Activated naive CD8-positive, alpha-beta T cell treated with anti-CD3 and anti-CD28 coated beads for 36 hours (primary cell): ENCODE measurements at regions not wholly inside any gene's neighbourhood (a gene's known extent, or its start where the extent isn't known, plus 50 kb on each side); places are given as distances from the start of the nearest gene placed in this dataset.
"Not testable (repeated sequence)": the region's sequence is repeated elsewhere in the genome, so short reads cannot be mapped to it uniquely, and the experiment has no call there.

Experiments used
- DNase-seq: peaks from one replicate; pipeline ENCODE4 v3.0.0; 2021
- H3K27ac Mint-ChIP-seq: one replicate; pipeline ENCODE4 v1.8.0; 2022; ENCODE audit warnings: mild to moderate bottlenecking, moderate library complexity, mixed read lengths
- H3K27me3 Mint-ChIP-seq: one replicate; pipeline ENCODE4 v1.8.0; 2022; ENCODE audit warnings: mild to moderate bottlenecking, mixed read lengths
- H3K36me3 Mint-ChIP-seq: one replicate; pipeline ENCODE4 v1.8.0; 2021; ENCODE audit warnings: mild to moderate bottlenecking, mixed read lengths
- H3K4me1 Mint-ChIP-seq: one replicate; pipeline ENCODE4 v1.8.0; 2021; ENCODE audit warnings: mixed read lengths
- H3K4me3 Mint-ChIP-seq: one replicate; pipeline ENCODE4 v1.8.0; 2022; ENCODE audit warnings: mild to moderate bottlenecking, moderate library complexity, mixed read lengths
- H3K9me3 Mint-ChIP-seq: one replicate; pipeline ENCODE4 v1.8.0; 2022; ENCODE audit warnings: mixed read lengths

- H3K4me3 Mint-ChIP-seq, result no peak overlapping the region
- no peaks in the 10 kb centered on the region for H3K36me3 Mint-ChIP-seq
- H3K9me3 Mint-ChIP-seq, result no peaks in the 10 kb centered on the region
These were observed 913.8 kb downstream of the TLE1 start for GRCh38 chr9:80775530-80775929.

GRCh38 chr9:80771555-80772347, 917.6 kb downstream of the TLE1 start:
- Mint-ChIP-seq H3K4me1 (no peaks in the 10 kb centered on the region), H3K27ac (no peak overlapping the region), H3K4me3 (no peak overlapping the region), H3K9me3 (no peaks in the 10 kb centered on the region), H3K36me3 (no peaks in the 10 kb centered on the region), H3K27me3 (no peaks in the 10 kb centered on the region)
- DNase-seq, result no peak

More at GRCh38 chr9:80775530-80775929, 913.8 kb downstream of the TLE1 start:
- DNase-seq, result no peak
- Mint-ChIP-seq H3K4me1 (no peaks in the 10 kb centered on the region), H3K27me3 (no peaks in the 10 kb centered on the region), H3K27ac (no peak overlapping the region)

GRCh38 chr9:80763536-80763935, 925.8 kb downstream of the TLE1 start:
- no peaks in the 10 kb centered on the region for H3K36me3 Mint-ChIP-seq
- H3K4me3 Mint-ChIP-seq, result no peak overlapping the region
- no peaks in the 10 kb centered on the region for H3K4me1 Mint-ChIP-seq
- no peaks in the 10 kb centered on the region for H3K27me3 Mint-ChIP-seq
- H3K9me3 Mint-ChIP-seq, result no peaks in the 10 kb centered on the region
- no peak overlapping the region for H3K27ac Mint-ChIP-seq
- DNase-seq, result no peak

GRCh38 chr9:80755586-80755985, 933.8 kb downstream of the TLE1 start:
- H3K27ac Mint-ChIP-seq, result no peak overlapping the region
- H3K36me3 Mint-ChIP-seq, result no peaks in the 10 kb centered on the region
- H3K27me3 Mint-ChIP-seq, result no peaks in the 10 kb centered on the region
- H3K4me1 Mint-ChIP-seq, result no peaks in the 10 kb centered on the region
- DNase-seq, result no peak
- H3K9me3 Mint-ChIP-seq, result no peaks in the 10 kb centered on the region
- no peak overlapping the region for H3K4me3 Mint-ChIP-seq

- not testable (repeated sequence) for H3K36me3 Mint-ChIP-seq, H3K4me1 Mint-ChIP-seq, H3K4me3 Mint-ChIP-seq
These were observed 942.3 kb downstream of the TLE1 start for GRCh38 chr9:80747056-80747455.

GRCh38 chr9:80732506-80732905, 956.8 kb downstream of the TLE1 start:
- no peak overlapping the region for H3K4me3 Mint-ChIP-seq
- H3K27ac Mint-ChIP-seq, result no peak overlapping the region
- no peaks in the 10 kb centered on the region for H3K27me3 Mint-ChIP-seq
- peaks cover 5% of the 10 kb centered on the region for H3K9me3 Mint-ChIP-seq
- no peak for DNase-seq
- no peaks in the 10 kb centered on the region for H3K4me1 Mint-ChIP-seq
- no peaks in the 10 kb centered on the region for H3K36me3 Mint-ChIP-seq

More at GRCh38 chr9:80747056-80747455, 942.3 kb downstream of the TLE1 start:
- DNase-seq, H3K27me3 Mint-ChIP-seq, H3K9me3 Mint-ChIP-seq, H3K27ac Mint-ChIP-seq: not testable (repeated sequence)

GRCh38 chr9:80720579-80720978, 968.8 kb downstream of the TLE1 start:
- peaks cover 10% of the 10 kb centered on the region for H3K9me3 Mint-ChIP-seq
- H3K27me3 Mint-ChIP-seq, result no peaks in the 10 kb centered on the region
- no peaks in the 10 kb centered on the region for H3K4me1 Mint-ChIP-seq
- H3K27ac Mint-ChIP-seq, result no peak overlapping the region
- H3K36me3 Mint-ChIP-seq, result no peaks in the 10 kb centered on the region
- H3K4me3 Mint-ChIP-seq, result no peak overlapping the region
- DNase-seq, result no peak

- DNase-seq, result no peak
- Mint-ChIP-seq H3K27me3 (no peaks in the 10 kb centered on the region), H3K36me3 (no peaks in the 10 kb centered on the region), H3K4me1 (no peaks in the 10 kb centered on the region), H3K27ac (no peak overlapping the region), H3K9me3 (peaks cover 7% of the 10 kb centered on the region), H3K4me3 (no peak overlapping the region)
These were observed 982.2 kb downstream of the TLE1 start for GRCh38 chr9:80707120-80707519.

- H3K9me3 Mint-ChIP-seq, result no peaks in the 10 kb centered on the region
- no peak overlapping the region for H3K4me3 Mint-ChIP-seq
- no peak for DNase-seq
- no peak overlapping the region for H3K27ac Mint-ChIP-seq
- H3K4me1 Mint-ChIP-seq, result no peaks in the 10 kb centered on the region
- H3K36me3 Mint-ChIP-seq, result no peaks in the 10 kb centered on the region
- H3K27me3 Mint-ChIP-seq, result no peaks in the 10 kb centered on the region
These were observed 988.3 kb downstream of the TLE1 start for GRCh38 chr9:80701061-80701460.

- Mint-ChIP-seq H3K27ac (no peak overlapping the region), H3K27me3 (no peaks in the 10 kb centered on the region), H3K9me3 (no peaks in the 10 kb centered on the region), H3K36me3 (no peaks in the 10 kb centered on the region), H3K4me1 (no peaks in the 10 kb centered on the region), H3K4me3 (no peak overlapping the region)
- no peak for DNase-seq
These were observed 989.8 kb downstream of the TLE1 start for GRCh38 chr9:80699511-80699998.

GRCh38 chr9:80698725-80699410, 990.5 kb downstream of the TLE1 start:
- Mint-ChIP-seq H3K4me3 (no peak overlapping the region), H3K9me3 (peaks cover 2% of the 10 kb centered on the region), H3K27ac (no peak overlapping the region), H3K27me3 (no peaks in the 10 kb centered on the region), H3K4me1 (no peaks in the 10 kb centered on the region), H3K36me3 (no peaks in the 10 kb centered on the region)
- no peak for DNase-seq

- H3K9me3 Mint-ChIP-seq, result peaks cover 2% of the 10 kb centered on the region
- H3K4me3 Mint-ChIP-seq, result no peak overlapping the region
- no peak overlapping the region for H3K27ac Mint-ChIP-seq
- no peak for DNase-seq
- H3K36me3 Mint-ChIP-seq, result no peaks in the 10 kb centered on the region
- no peaks in the 10 kb centered on the region for H3K4me1 Mint-ChIP-seq
- no peaks in the 10 kb centered on the region for H3K27me3 Mint-ChIP-seq
These were observed 996.6 kb downstream of the TLE1 start for GRCh38 chr9:80692751-80693150.

- H3K4me1 Mint-ChIP-seq, result no peaks in the 10 kb centered on the region
- H3K27me3 Mint-ChIP-seq, result no peaks in the 10 kb centered on the region
- no peak overlapping the region for H3K27ac Mint-ChIP-seq
- H3K9me3 Mint-ChIP-seq, result peaks cover 2% of the 10 kb centered on the region
- no peak for DNase-seq
- H3K36me3 Mint-ChIP-seq, result no peaks in the 10 kb centered on the region
- no peak overlapping the region for H3K4me3 Mint-ChIP-seq
These were observed 998.1 kb downstream of the TLE1 start for GRCh38 chr9:80691229-80691628.

- Mint-ChIP-seq H3K4me3 (no peak overlapping the region), H3K36me3 (no peaks in the 10 kb centered on the region), H3K27ac (no peak overlapping the region), H3K4me1 (no peaks in the 10 kb centered on the region), H3K9me3 (peaks cover 2% of the 10 kb centered on the region), H3K27me3 (no peaks in the 10 kb centered on the region)
- no peak for DNase-seq
These were observed 998.9 kb downstream of the TLE1 start for GRCh38 chr9:80690349-80690939.

GRCh38 chr9:80679916-80680315, 1009.4 kb downstream of the TLE1 start:
- DNase-seq, result no peak
- H3K9me3 Mint-ChIP-seq, result peaks cover 1% of the 10 kb centered on the region
- H3K4me1 Mint-ChIP-seq, result no peaks in the 10 kb centered on the region
- H3K4me3 Mint-ChIP-seq, result no peak overlapping the region
- no peaks in the 10 kb centered on the region for H3K27me3 Mint-ChIP-seq
- no peak overlapping the region for H3K27ac Mint-ChIP-seq
- H3K36me3 Mint-ChIP-seq, result no peaks in the 10 kb centered on the region
